Kidney epithelial cell (primary cell): ENCODE measurements at regions not wholly inside any gene's neighbourhood (a gene's known extent, or its start where the extent isn't known, plus 50 kb on each side); places are given as distances from the start of the nearest gene placed in this dataset.

Experiments used
- DNase-seq: peaks from one replicate; pipeline ENCODE4 v3.0.0-alpha.2; 2010; ENCODE audit warnings: low read depth
- H3K27me3 ChIP-seq: 2 replicates; pipeline ENCODE4 v1.6.0; 2011; ENCODE audit warnings: low read length; ENCODE audit not compliant: control insufficient read depth, insufficient read depth
- H3K36me3 ChIP-seq: 2 replicates; pipeline ENCODE4 v1.5.1; 2011; ENCODE audit warnings: low read length; ENCODE audit not compliant: control insufficient read depth, insufficient read depth
- H3K4me3 ChIP-seq: 2 replicates; pipeline ENCODE4 v1.5.1; 2011; ENCODE audit warnings: low read depth, mild to moderate bottlenecking, control low read depth, low read length
- CTCF ChIP-seq: IDR thresholded peaks from 2 replicates; pipeline ENCODE4 v1.5.1; 2011; ENCODE audit warnings: mild to moderate bottlenecking, moderate library complexity, low read length, control low read depth, inconsistent platforms; ENCODE audit not compliant: insufficient read depth, poor library complexity, severe bottlenecking

- no peak for DNase-seq
- Histone ChIP-seq H3K27me3 (no peaks in the 10 kb centered on the region), H3K4me3 (no peak overlapping the region), H3K36me3 (no peaks in the 10 kb centered on the region)
- no peak for TF ChIP-seq CTCF
These were observed 988.3 kb upstream of the GYPC start for GRCh38 chr2:125667630-125668029.

- no peaks in the 10 kb centered on the region for H3K36me3 ChIP-seq
- TF ChIP-seq CTCF: no peak
These were observed 976.1 kb upstream of the GYPC start for GRCh38 chr2:125679903-125680302.

GRCh38 chr2:125680809-125681208, 975.1 kb upstream of the GYPC start:
- H3K27me3 ChIP-seq: no peaks in the 10 kb centered on the region
- no peaks in the 10 kb centered on the region for H3K36me3 ChIP-seq
- no peak overlapping the region for H3K4me3 ChIP-seq
- no peak for TF ChIP-seq CTCF
- no peak for DNase-seq

More at GRCh38 chr2:125679903-125680302, 976.1 kb upstream of the GYPC start:
- Histone ChIP-seq H3K4me3 (no peak overlapping the region), H3K27me3 (no peaks in the 10 kb centered on the region)
- DNase-seq: no peak

- Histone ChIP-seq H3K27me3 (no peaks in the 10 kb centered on the region), H3K36me3 (no peaks in the 10 kb centered on the region), H3K4me3 (no peak overlapping the region)
- no peak for DNase-seq
- TF ChIP-seq CTCF: no peak
These were observed 974.4 kb upstream of the GYPC start for GRCh38 chr2:125681576-125681975.

GRCh38 chr2:125681976-125682805, 973.8 kb upstream of the GYPC start:
- TF ChIP-seq CTCF: no peak
- Histone ChIP-seq H3K4me3 (no peak overlapping the region), H3K36me3 (no peaks in the 10 kb centered on the region), H3K27me3 (no peaks in the 10 kb centered on the region)
- no peak for DNase-seq

- no peak for DNase-seq
- H3K36me3 ChIP-seq: no peaks in the 10 kb centered on the region
- no peak for TF ChIP-seq CTCF
- no peak overlapping the region for H3K4me3 ChIP-seq
- no peaks in the 10 kb centered on the region for H3K27me3 ChIP-seq
These were observed 971.7 kb upstream of the GYPC start for GRCh38 chr2:125684256-125684655.
